ENCODE measurements at regions not wholly inside any gene's neighbourhood (a gene's known extent, or its start where the extent isn't known, plus 50 kb on each side); places are given as distances from the start of the nearest gene placed in this dataset.

GRCh38 chr6:15058200-15059061 lies 187.4 kb upstream of the JARID2 start:
- no peak overlapping the region for H2AFZ ChIP-seq (ENCODE audit: low read depth)
- POLR2A ChIA-PET, result no interaction called here
- H3K79me2 ChIP-seq (ENCODE audit: insufficient read depth), result no peaks in the 10 kb centered on the region
- peak; percentile 58 for DNase-seq
- no peak overlapping the region for H3K4me3 ChIP-seq (ENCODE audit: low read depth in 2 of 2, low read length in 1 of 2)
- CTCF ChIA-PET, result interaction anchor here (1.0 kb wide), 1 partner anchor 25 kb away, joined by 3 read pairs; no protein-coding TSS in a partner anchor
- H3K4me2 ChIP-seq, result no peak overlapping the region
- no peaks in the 10 kb centered on the region for H3K27me3 ChIP-seq (ENCODE audit: insufficient read depth)
- WGBS (ENCODE audit: low lambda C conversion rate), result 45% methylated on average over 9 of the region's 9 CpGs
- H3K36me3 ChIP-seq (replicated peaks in 1 of 2; ENCODE audit: control insufficient read depth in 1 of 2, insufficient read depth in 2 of 2, low read length in 1 of 2), result no peaks in the 10 kb centered on the region
- no peak overlapping the region for H3K9ac ChIP-seq
- TF ChIP-seq FOXJ3 (CRISPR knock-in tag; IDR thresholded peaks at IDR 0.05) (0 out of 2 replicates have a peak, but pooled peaks have one; percentile 37), NRF1 (IDR thresholded peaks at IDR 0.05; ENCODE audit: low read depth, low read length) (no peak), EP300 (IDR thresholded peaks at IDR 0.05; ENCODE audit: borderline replicate concordance in 1 of 2, low read depth in 1 of 2, low read length in 1 of 2) (peak in 1 of 2 experiments; percentile 50; a peak in 1 of 4 replicates), RXRA (IDR thresholded peaks at IDR 0.05; ENCODE audit: borderline replicate concordance, low read depth) (no peak), GATA2 (CRISPR knock-in tag; IDR thresholded peaks at IDR 0.05) (peak; percentile 63), RCOR1 (IDR thresholded peaks at IDR 0.05; ENCODE audit: low read length) (peak; percentile 82)
- H3K27ac ChIP-seq (ENCODE audit: low read depth in 2 of 2, low read length in 1 of 2), result no peak overlapping the region
- no peaks in the 10 kb centered on the region for H4K20me1 ChIP-seq (ENCODE audit: insufficient read depth)
- H3K9me3 ChIP-seq, result no peaks in the 10 kb centered on the region
- no peaks in the 10 kb centered on the region for H3F3A ChIP-seq (replicated peaks; ENCODE audit: insufficient read depth)
- no peaks in the 10 kb centered on the region for H3K9me2 ChIP-seq
- H3K4me1 ChIP-seq (ENCODE audit: control insufficient read depth in 1 of 2, insufficient read depth in 2 of 2, low read depth in 1 of 2, low read length in 1 of 2), result no peaks in the 10 kb centered on the region; a peak in 1 of 4 replicates

DNA sequence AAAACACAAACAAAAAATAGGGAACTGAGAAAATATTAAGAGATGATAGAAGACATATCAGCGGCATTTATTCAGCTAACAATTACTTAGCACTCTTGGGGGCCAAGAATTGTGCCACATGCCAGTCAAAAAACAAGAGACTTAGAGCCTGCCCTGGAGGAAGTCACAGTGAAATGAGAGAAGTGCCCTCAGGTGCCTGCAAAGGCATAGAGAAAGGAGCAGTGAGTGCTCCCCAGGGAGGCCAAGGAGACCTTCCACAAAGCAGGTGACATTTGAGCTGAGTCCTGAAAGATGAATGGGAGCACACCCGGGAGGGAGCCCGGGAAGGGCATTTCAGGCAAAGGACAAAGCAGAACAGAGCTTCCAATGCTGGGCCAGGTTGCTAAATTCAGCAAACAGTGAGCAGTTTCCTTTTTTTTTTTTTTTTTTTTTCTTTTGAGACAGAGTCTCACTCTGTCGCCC lies 184.7 kb upstream of the JARID2 start:
- no peaks in the 10 kb centered on the region for H3K79me2 ChIP-seq (ENCODE audit: insufficient read depth)
- no peak overlapping the region for H3K9ac ChIP-seq
- H3K36me3 ChIP-seq (replicated peaks in 1 of 2; ENCODE audit: control insufficient read depth in 1 of 2, insufficient read depth in 2 of 2, low read length in 1 of 2), result no peaks in the 10 kb centered on the region
- ChIA-PET CTCF (interaction anchor here (0.9 kb wide), 1 partner anchor 22 kb away, joined by 3 read pairs; no protein-coding TSS in a partner anchor), POLR2A (no interaction called here)
- DNase-seq, result no peak
- H3K9me2 ChIP-seq, result no peaks in the 10 kb centered on the region
- H4K20me1 ChIP-seq (ENCODE audit: insufficient read depth), result no peaks in the 10 kb centered on the region
- no peaks in the 10 kb centered on the region for H3K27me3 ChIP-seq (ENCODE audit: insufficient read depth)
- no peaks in the 10 kb centered on the region; a peak in 1 of 4 replicates for H3K4me1 ChIP-seq (ENCODE audit: control insufficient read depth in 1 of 2, insufficient read depth in 2 of 2, low read depth in 1 of 2, low read length in 1 of 2)
- H3K4me2 ChIP-seq, result no peak overlapping the region
- TF ChIP-seq POLR2AphosphoS5 (IDR thresholded peaks at IDR 0.05; ENCODE audit: low read depth, low read length), result no peak
- TF ChIP-seq PBX3 (IDR thresholded peaks at IDR 0.05), result no peak
- no peak for TF ChIP-seq MAX (IDR thresholded peaks at IDR 0.05; ENCODE audit: low read depth)
- no peak overlapping the region for H3K27ac ChIP-seq (ENCODE audit: low read depth in 2 of 2, low read length in 1 of 2)
- no peaks in the 10 kb centered on the region for H3F3A ChIP-seq (replicated peaks; ENCODE audit: insufficient read depth)
- 54% methylated on average over 4 of the region's 4 CpGs for WGBS (ENCODE audit: low lambda C conversion rate)
- H2AFZ ChIP-seq (ENCODE audit: low read depth), result no peak overlapping the region
- no peak overlapping the region for H3K4me3 ChIP-seq (ENCODE audit: low read depth in 2 of 2, low read length in 1 of 2)
- no peaks in the 10 kb centered on the region for H3K9me3 ChIP-seq

Measured in SK-N-SH (cell line).